ENCODE measurements at regions not wholly inside any gene's neighbourhood (a gene's known extent, or its start where the extent isn't known, plus 50 kb on each side); places are given as distances from the start of the nearest gene placed in this dataset.
A peak's percentile ranks its signal among the peaks of the same experiment; 100 is the strongest.
"Not testable (repeated sequence)": the region's sequence is repeated elsewhere in the genome, so short reads cannot be mapped to it uniquely, and the experiment has no call there.

GRCh38 chr18:71321319-71321718, 1032.5 kb downstream of the SOCS6 start:
- Histone ChIP-seq H3K36me3 (ENCODE audit: insufficient read depth, low read length, poor library complexity, severe bottlenecking) (no peaks in the 10 kb centered on the region), H3K9me3 (ENCODE audit: low read depth, low read length, poor library complexity, severe bottlenecking) (no peaks in the 10 kb centered on the region), H3K27ac (ENCODE audit: low read depth, low read length, poor library complexity, severe bottlenecking) (no peak overlapping the region), H3K4me3 (ENCODE audit: low read depth, low read length, poor library complexity, severe bottlenecking) (no peak overlapping the region), H3K27me3 (replicated peaks; ENCODE audit: insufficient read depth, low read depth, low read length, poor library complexity) (no peaks in the 10 kb centered on the region), H3K4me1 (ENCODE audit: insufficient read depth, low read length, poor library complexity, severe bottlenecking) (no peaks in the 10 kb centered on the region)
- CTCF ChIA-PET = no interaction called here
- intact Hi-C loops (cut with micrococcal nuclease; ENCODE audit: unreplicated experiment) = no loop called here
- BruUV-seq (replicated peaks) = no TSS peak
- POLR2A ChIA-PET (ENCODE audit: low non-redundant PET) = interaction anchor here (0.6 kb wide), 1 partner anchor 55 kb away, joined by 3 read pairs; no protein-coding TSS in a partner anchor
- DNase-seq (ENCODE audit: low spot score) = no peak
- TF ChIP-seq, protein P1, sequence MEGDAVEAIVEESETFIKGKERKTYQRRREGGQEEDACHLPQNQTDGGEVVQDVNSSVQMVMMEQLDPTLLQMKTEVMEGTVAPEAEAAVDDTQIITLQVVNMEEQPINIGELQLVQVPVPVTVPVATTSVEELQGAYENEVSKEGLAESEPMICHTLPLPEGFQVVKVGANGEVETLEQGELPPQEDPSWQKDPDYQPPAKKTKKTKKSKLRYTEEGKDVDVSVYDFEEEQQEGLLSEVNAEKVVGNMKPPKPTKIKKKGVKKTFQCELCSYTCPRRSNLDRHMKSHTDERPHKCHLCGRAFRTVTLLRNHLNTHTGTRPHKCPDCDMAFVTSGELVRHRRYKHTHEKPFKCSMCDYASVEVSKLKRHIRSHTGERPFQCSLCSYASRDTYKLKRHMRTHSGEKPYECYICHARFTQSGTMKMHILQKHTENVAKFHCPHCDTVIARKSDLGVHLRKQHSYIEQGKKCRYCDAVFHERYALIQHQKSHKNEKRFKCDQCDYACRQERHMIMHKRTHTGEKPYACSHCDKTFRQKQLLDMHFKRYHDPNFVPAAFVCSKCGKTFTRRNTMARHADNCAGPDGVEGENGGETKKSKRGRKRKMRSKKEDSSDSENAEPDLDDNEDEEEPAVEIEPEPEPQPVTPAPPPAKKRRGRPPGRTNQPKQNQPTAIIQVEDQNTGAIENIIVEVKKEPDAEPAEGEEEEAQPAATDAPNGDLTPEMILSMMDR (conservative IDR thresholded peaks at IDR 0.05; ENCODE audit: low read depth, low read length) = no peak
- no peak for TF ChIP-seq EZH2 (IDR thresholded peaks at IDR 0.05; ENCODE audit: borderline replicate concordance, low read depth, low read length, poor library complexity, severe bottlenecking)

DNA sequence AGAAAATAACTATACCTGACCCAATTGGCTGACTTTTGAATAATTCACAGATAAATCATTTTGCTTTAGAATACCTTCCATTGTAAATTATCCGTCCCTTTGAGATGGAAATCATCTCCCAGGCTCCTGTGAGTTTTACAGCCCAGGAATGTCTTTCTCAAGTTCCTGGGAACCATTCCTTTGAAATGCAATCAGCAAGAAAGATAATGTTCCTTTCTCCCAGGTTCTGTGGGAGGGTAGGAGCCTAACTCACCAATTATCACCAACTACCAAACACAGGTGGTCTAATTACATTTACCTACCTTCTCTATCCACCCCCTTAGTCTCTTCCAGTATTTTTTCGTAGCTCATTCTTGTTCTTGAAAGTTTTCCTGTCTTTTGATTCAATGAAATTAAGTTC, 1016.0 kb downstream of the SOCS6 start:
- no TSS peak for BruUV-seq (replicated peaks)
- intact Hi-C loops (cut with micrococcal nuclease; ENCODE audit: unreplicated experiment) = no loop called here
- Histone ChIP-seq H3K4me3 (ENCODE audit: low read depth, low read length, poor library complexity, severe bottlenecking) (no peak overlapping the region), H3K27me3 (replicated peaks; ENCODE audit: insufficient read depth, low read depth, low read length, poor library complexity) (no peaks in the 10 kb centered on the region), H3K36me3 (ENCODE audit: insufficient read depth, low read length, poor library complexity, severe bottlenecking) (no peaks in the 10 kb centered on the region), H3K27ac (ENCODE audit: low read depth, low read length, poor library complexity, severe bottlenecking) (no peak overlapping the region), H3K9me3 (ENCODE audit: low read depth, low read length, poor library complexity, severe bottlenecking) (no peaks in the 10 kb centered on the region), H3K4me1 (ENCODE audit: insufficient read depth, low read length, poor library complexity, severe bottlenecking) (peaks cover 8% of the 10 kb centered on the region)
- no peak for DNase-seq (ENCODE audit: low spot score)
- ChIA-PET CTCF (no interaction called here), POLR2A (ENCODE audit: low non-redundant PET) (no interaction called here)
- no peak for TF ChIP-seq EZH2 (IDR thresholded peaks at IDR 0.05; ENCODE audit: borderline replicate concordance, low read depth, low read length, poor library complexity, severe bottlenecking)
- TF ChIP-seq, protein P1 (conservative IDR thresholded peaks at IDR 0.05; ENCODE audit: low read depth, low read length) = no peak

DNA sequence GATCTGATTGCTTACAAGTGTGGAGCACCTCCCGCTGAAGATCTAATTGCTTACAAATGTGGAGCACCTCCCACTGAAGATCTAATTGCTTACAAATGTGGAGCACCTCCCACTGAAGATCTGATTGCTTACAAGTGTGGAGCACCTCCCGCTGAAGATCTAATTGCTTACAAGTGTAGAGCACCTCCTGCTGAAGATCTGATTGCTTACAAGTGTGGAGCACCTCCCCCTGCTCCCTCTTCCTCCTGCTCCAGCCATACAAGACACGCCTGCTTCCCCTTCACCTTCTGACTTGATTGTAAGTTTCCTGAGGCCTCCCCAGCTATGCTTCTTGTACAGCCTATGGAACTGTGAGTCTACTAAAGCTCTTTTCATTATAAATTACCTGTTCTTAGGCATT, 1014.9 kb downstream of the SOCS6 start:
- DNase-seq (ENCODE audit: low spot score) = peak; percentile 6
- H3K4me1 ChIP-seq (ENCODE audit: insufficient read depth, low read length, poor library complexity, severe bottlenecking); CTCF ChIA-PET; intact Hi-C loops (cut with micrococcal nuclease; ENCODE audit: unreplicated experiment); H3K4me3 ChIP-seq (ENCODE audit: low read depth, low read length, poor library complexity, severe bottlenecking); H3K27me3 ChIP-seq (replicated peaks; ENCODE audit: insufficient read depth, low read depth, low read length, poor library complexity); POLR2A ChIA-PET (ENCODE audit: low non-redundant PET); BruUV-seq (replicated peaks); H3K36me3 ChIP-seq (ENCODE audit: insufficient read depth, low read length, poor library complexity, severe bottlenecking); H3K9me3 ChIP-seq (ENCODE audit: low read depth, low read length, poor library complexity, severe bottlenecking); H3K27ac ChIP-seq (ENCODE audit: low read depth, low read length, poor library complexity, severe bottlenecking): not testable (repeated sequence)

DNA sequence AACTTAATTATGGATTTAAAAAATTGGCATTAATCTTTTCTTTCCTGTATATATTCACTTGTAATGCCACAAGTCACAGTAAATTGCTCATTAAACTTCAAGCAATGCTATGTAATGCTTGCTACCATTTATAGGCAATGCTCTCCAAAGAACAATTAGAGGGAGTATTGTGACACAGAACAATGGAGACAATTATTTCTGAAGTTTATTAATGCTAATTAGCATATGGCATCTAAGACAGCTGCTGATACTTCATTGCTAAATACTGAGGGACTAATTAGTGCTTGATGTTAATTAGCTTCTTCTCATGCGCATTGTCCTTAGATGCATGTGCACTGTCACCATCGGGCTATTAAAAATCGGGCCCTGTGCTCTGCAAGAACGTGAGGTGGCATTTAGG, 1012.8 kb downstream of the SOCS6 start:
- CTCF ChIA-PET = no interaction called here
- intact Hi-C loops (cut with micrococcal nuclease; ENCODE audit: unreplicated experiment) = no loop called here

GRCh38 chr18:71294201-71294600, 1005.4 kb downstream of the SOCS6 start:
- H3K27ac ChIP-seq (ENCODE audit: low read depth, low read length, poor library complexity, severe bottlenecking); POLR2A ChIA-PET (ENCODE audit: low non-redundant PET); H3K9me3 ChIP-seq (ENCODE audit: low read depth, low read length, poor library complexity, severe bottlenecking); H3K4me1 ChIP-seq (ENCODE audit: insufficient read depth, low read length, poor library complexity, severe bottlenecking); CTCF ChIA-PET; H3K27me3 ChIP-seq (replicated peaks; ENCODE audit: insufficient read depth, low read depth, low read length, poor library complexity); H3K36me3 ChIP-seq (ENCODE audit: insufficient read depth, low read length, poor library complexity, severe bottlenecking); intact Hi-C loops (cut with micrococcal nuclease; ENCODE audit: unreplicated experiment); BruUV-seq (replicated peaks); DNase-seq (ENCODE audit: low spot score); H3K4me3 ChIP-seq (ENCODE audit: low read depth, low read length, poor library complexity, severe bottlenecking): not testable (repeated sequence)

More for the DNA sequence above, 1012.8 kb downstream of the SOCS6 start:
- no TSS peak for BruUV-seq (replicated peaks)
- Histone ChIP-seq H3K4me1 (ENCODE audit: insufficient read depth, low read length, poor library complexity, severe bottlenecking) (peaks cover 8% of the 10 kb centered on the region), H3K36me3 (ENCODE audit: insufficient read depth, low read length, poor library complexity, severe bottlenecking) (no peaks in the 10 kb centered on the region), H3K9me3 (ENCODE audit: low read depth, low read length, poor library complexity, severe bottlenecking) (no peaks in the 10 kb centered on the region), H3K27ac (ENCODE audit: low read depth, low read length, poor library complexity, severe bottlenecking) (no peak overlapping the region), H3K4me3 (ENCODE audit: low read depth, low read length, poor library complexity, severe bottlenecking) (no peak overlapping the region), H3K27me3 (replicated peaks; ENCODE audit: insufficient read depth, low read depth, low read length, poor library complexity) (no peaks in the 10 kb centered on the region)
- POLR2A ChIA-PET (ENCODE audit: low non-redundant PET) = no interaction called here
- TF ChIP-seq, protein P1 (conservative IDR thresholded peaks at IDR 0.05; ENCODE audit: low read depth, low read length) = no peak
- TF ChIP-seq EZH2 (IDR thresholded peaks at IDR 0.05; ENCODE audit: borderline replicate concordance, low read depth, low read length, poor library complexity, severe bottlenecking) = no peak
- no peak for DNase-seq (ENCODE audit: low spot score)

All from A673 (cell line).